ENCODE measurements at regions not wholly inside any gene's neighbourhood (a gene's known extent, or its start where the extent isn't known, plus 50 kb on each side); places are given as distances from the start of the nearest gene placed in this dataset.

GRCh38 chr2:215848146-215848545 is 165.2 kb downstream of the MREG start (continued):
- TF ChIP-seq ZNF274 (CRISPR knock-in tag; IDR thresholded peaks at IDR 0.05) (no peak), POGK (CRISPR knock-in tag; conservative IDR thresholded peaks at IDR 0.05) (no peak), ZNF547 (CRISPR knock-in tag; IDR thresholded peaks at IDR 0.05) (no peak), KDM4B (CRISPR knock-in tag; IDR thresholded peaks at IDR 0.05) (no peak)

GRCh38 chr2:215847718-215848117 is 165.6 kb downstream of the MREG start:
- no TSS peak for BruUV-seq (replicated peaks)
- intact Hi-C loops (cut with micrococcal nuclease; ENCODE audit: unreplicated experiment) (no loop called here), in situ Hi-C loops (cut with HindIII; ENCODE audit: extremely low pct_ligation_motif_present, low pct_unique_long_range_greater_than_20kb) (no loop called here)
- Histone ChIP-seq H3K27me3 (ENCODE audit: control insufficient read depth in 1 of 2, insufficient read depth in 2 of 2, low read length in 2 of 2) (no peaks in the 10 kb centered on the region), H3K9ac (ENCODE audit: insufficient read depth, low read depth, low read length) (no peak overlapping the region), H3K27ac (ENCODE audit: extremely low read length, insufficient read depth, low read length) (no peak overlapping the region), H3K79me2 (ENCODE audit: insufficient read depth, low read length) (no peaks in the 10 kb centered on the region), H3K36me3 (replicated peaks in 1 of 2; ENCODE audit: control insufficient read depth in 1 of 2, insufficient read depth in 2 of 2, low read length in 2 of 2) (no peaks in the 10 kb centered on the region), H4K20me1 (ENCODE audit: insufficient read depth, low read length) (no peaks in the 10 kb centered on the region), H2AFZ (ENCODE audit: low read length) (no peak overlapping the region), H3K4me2 (ENCODE audit: low read depth, low read length) (no peak overlapping the region), H3K4me3 (replicated peaks in 1 of 3; ENCODE audit: insufficient read depth in 1 of 3, low read depth in 2 of 3, low read length in 3 of 3) (no peak overlapping the region), H3K9me3 (ENCODE audit: low read length) (no peaks in the 10 kb centered on the region), H3K4me1 (ENCODE audit: insufficient read depth, low read length) (peaks cover 18% of the 10 kb centered on the region)
- no peak for ATAC-seq
- TF ChIP-seq SAFB2 (CRISPR knock-in tag; IDR thresholded peaks at IDR 0.05; ENCODE audit: borderline replicate concordance, low read depth) (no peak), ZNF343 (CRISPR knock-in tag; IDR thresholded peaks at IDR 0.05) (no peak), ZNF362 (CRISPR knock-in tag; IDR thresholded peaks at IDR 0.05; ENCODE audit: borderline replicate concordance) (no peak), CERS6 (CRISPR knock-in tag; IDR thresholded peaks at IDR 0.05) (no peak), ZNF746 (CRISPR knock-in tag; IDR thresholded peaks at IDR 0.05) (no peak), ZBTB42 (CRISPR knock-in tag; IDR thresholded peaks at IDR 0.05) (no peak), SP1 (IDR thresholded peaks at IDR 0.05) (no peak), SP1 (CRISPR knock-in tag; IDR thresholded peaks at IDR 0.05) (no peak), ZNF678 (CRISPR knock-in tag; IDR thresholded peaks at IDR 0.05) (no peak), NAIF1 (CRISPR knock-in tag; IDR thresholded peaks at IDR 0.05; ENCODE audit: borderline replicate concordance) (no peak)
- ChIA-PET CTCF (ENCODE audit: low intra/inter-chr PET ratio, low total read pairs) (no interaction called here), POLR2A (no interaction called here)
- WGBS (ENCODE audit: low lambda C conversion rate) = 86% methylated on average over 6 of the region's 6 CpGs
- FAIRE-seq = no peak
- no peak for DNase-seq (ENCODE audit: low spot score)

All from HepG2 (cell line).